Activated T-helper 2 cell treated with anti-CD3 and anti-CD28 coated beads, Interferon-gamma antibody, Interleukin-2, Interleukin-4, amounts not matched to agents 10 μg/mL and 5 μg/mL and 100 μg/mL, durations not matched to agents 14 hours and 24 hours and 36 hours (primary cell): ENCODE measurements at regions not wholly inside any gene's neighbourhood (a gene's known extent, or its start where the extent isn't known, plus 50 kb on each side); places are given as distances from the start of the nearest gene placed in this dataset.

ENCODE experiments used
- DNase-seq: peaks from one replicate; pipeline ENCODE4 v3.0.0; 2021; ENCODE audit warnings: low spot score
- H3K27ac Mint-ChIP-seq: one replicate; pipeline ENCODE4 v1.8.0; 2021; ENCODE audit warnings: mixed read lengths
- H3K27me3 Mint-ChIP-seq: one replicate; pipeline ENCODE4 v1.8.0; 2021; ENCODE audit warnings: low read depth, mixed read lengths
- H3K36me3 Mint-ChIP-seq: one replicate; pipeline ENCODE4 v1.8.0; 2021; ENCODE audit warnings: low read depth, mixed read lengths
- H3K4me1 Mint-ChIP-seq: one replicate; pipeline ENCODE4 v1.8.0; 2021; ENCODE audit warnings: low read depth, mixed read lengths
- H3K4me3 Mint-ChIP-seq: one replicate; pipeline ENCODE4 v1.8.0; 2021; ENCODE audit warnings: low read depth, mild to moderate bottlenecking, moderate library complexity, mixed read lengths
- H3K9me3 Mint-ChIP-seq: one replicate; pipeline ENCODE4 v1.8.0; 2021; ENCODE audit warnings: mixed read lengths
- intact Hi-C: fragments of 100-400 bp; cut with micrococcal nuclease; formaldehyde crosslinking; loops from one replicate; pipeline ENCODE4 v1.15.1; 2023

GRCh38 chr18:34600874-34601656, 109.0 kb upstream of the DTNA start:
- no peak overlapping the region for H3K4me3 Mint-ChIP-seq
- no peaks in the 10 kb centered on the region for H3K27me3 Mint-ChIP-seq
- DNase-seq: no peak
- H3K4me1 Mint-ChIP-seq: no peaks in the 10 kb centered on the region
- intact Hi-C loops: no loop called here
- H3K27ac Mint-ChIP-seq: no peak overlapping the region
- H3K9me3 Mint-ChIP-seq: no peaks in the 10 kb centered on the region
- no peaks in the 10 kb centered on the region for H3K36me3 Mint-ChIP-seq

GRCh38 chr18:34604591-34604990, 105.5 kb upstream of the DTNA start:
- H3K27me3 Mint-ChIP-seq: no peaks in the 10 kb centered on the region
- DNase-seq: no peak
- intact Hi-C loops: no loop called here
- no peak overlapping the region for H3K27ac Mint-ChIP-seq
- H3K4me1 Mint-ChIP-seq: no peaks in the 10 kb centered on the region
- H3K4me3 Mint-ChIP-seq: no peak overlapping the region
- no peaks in the 10 kb centered on the region for H3K36me3 Mint-ChIP-seq
- H3K9me3 Mint-ChIP-seq: no peaks in the 10 kb centered on the region

- Mint-ChIP-seq H3K36me3 (no peaks in the 10 kb centered on the region), H3K27ac (no peak overlapping the region), H3K4me3 (no peak overlapping the region), H3K9me3 (no peaks in the 10 kb centered on the region), H3K4me1 (no peaks in the 10 kb centered on the region), H3K27me3 (no peaks in the 10 kb centered on the region)
- intact Hi-C loops: no loop called here
- no peak for DNase-seq
Observed at GRCh38 chr18:34606851-34607250, 103.2 kb upstream of the DTNA start.

GRCh38 chr18:34608064-34608463, 102.0 kb upstream of the DTNA start:
- no peak for DNase-seq
- intact Hi-C loops: no loop called here
- Mint-ChIP-seq H3K4me1 (no peaks in the 10 kb centered on the region), H3K4me3 (no peak overlapping the region), H3K36me3 (no peaks in the 10 kb centered on the region), H3K9me3 (no peaks in the 10 kb centered on the region), H3K27me3 (no peaks in the 10 kb centered on the region), H3K27ac (no peak overlapping the region)

GRCh38 chr18:34609986-34610648, 100.0 kb upstream of the DTNA start:
- DNase-seq: no peak
- intact Hi-C loops: no loop called here
- H3K4me1 Mint-ChIP-seq: no peaks in the 10 kb centered on the region
- no peaks in the 10 kb centered on the region for H3K27me3 Mint-ChIP-seq
- peaks cover 5% of the 10 kb centered on the region for H3K9me3 Mint-ChIP-seq
- no peaks in the 10 kb centered on the region for H3K36me3 Mint-ChIP-seq
- no peak overlapping the region for H3K4me3 Mint-ChIP-seq
- H3K27ac Mint-ChIP-seq: no peak overlapping the region

- intact Hi-C loops: no loop called here
- no peaks in the 10 kb centered on the region for H3K4me1 Mint-ChIP-seq
- H3K27ac Mint-ChIP-seq: no peak overlapping the region
- H3K27me3 Mint-ChIP-seq: no peaks in the 10 kb centered on the region
- H3K36me3 Mint-ChIP-seq: no peaks in the 10 kb centered on the region
- peaks cover 5% of the 10 kb centered on the region for H3K9me3 Mint-ChIP-seq
- no peak overlapping the region for H3K4me3 Mint-ChIP-seq
- DNase-seq: no peak
Observed at GRCh38 chr18:34611904-34612303, 98.2 kb upstream of the DTNA start.

- Mint-ChIP-seq H3K9me3 (peaks cover 20% of the 10 kb centered on the region), H3K4me3 (no peak overlapping the region), H3K27ac (no peak overlapping the region), H3K4me1 (no peaks in the 10 kb centered on the region), H3K36me3 (no peaks in the 10 kb centered on the region), H3K27me3 (no peaks in the 10 kb centered on the region)
- DNase-seq: no peak
- intact Hi-C loops: no loop called here
Observed at GRCh38 chr18:34620258-34620861, 89.7 kb upstream of the DTNA start.

- H3K4me1 Mint-ChIP-seq: no peaks in the 10 kb centered on the region
- no peak for DNase-seq
- H3K9me3 Mint-ChIP-seq: peaks cover 20% of the 10 kb centered on the region
- no peak overlapping the region for H3K4me3 Mint-ChIP-seq
- H3K27me3 Mint-ChIP-seq: no peaks in the 10 kb centered on the region
- no peaks in the 10 kb centered on the region for H3K36me3 Mint-ChIP-seq
- no peak overlapping the region for H3K27ac Mint-ChIP-seq
- intact Hi-C loops: no loop called here
Observed at GRCh38 chr18:34623557-34623956, 86.5 kb upstream of the DTNA start.

- intact Hi-C loops: no loop called here
- H3K4me3 Mint-ChIP-seq: no peak overlapping the region
- no peak for DNase-seq
- H3K27me3 Mint-ChIP-seq: no peaks in the 10 kb centered on the region
- H3K36me3 Mint-ChIP-seq: no peaks in the 10 kb centered on the region
- peaks cover 11% of the 10 kb centered on the region for H3K9me3 Mint-ChIP-seq
- H3K27ac Mint-ChIP-seq: no peak overlapping the region
- no peaks in the 10 kb centered on the region for H3K4me1 Mint-ChIP-seq
Observed at GRCh38 chr18:34624551-34624950, 85.5 kb upstream of the DTNA start.

- Mint-ChIP-seq H3K9me3 (no peaks in the 10 kb centered on the region), H3K27ac (no peak overlapping the region), H3K4me1 (no peaks in the 10 kb centered on the region), H3K4me3 (no peak overlapping the region), H3K36me3 (no peaks in the 10 kb centered on the region), H3K27me3 (no peaks in the 10 kb centered on the region)
- no peak for DNase-seq
- intact Hi-C loops: no loop called here
Observed at GRCh38 chr18:34626404-34627136, 83.5 kb upstream of the DTNA start.

- no peak overlapping the region for H3K27ac Mint-ChIP-seq
- H3K9me3 Mint-ChIP-seq: no peaks in the 10 kb centered on the region
- H3K4me3 Mint-ChIP-seq: no peak overlapping the region
- intact Hi-C loops: no loop called here
- no peaks in the 10 kb centered on the region for H3K4me1 Mint-ChIP-seq
- DNase-seq: no peak
- H3K36me3 Mint-ChIP-seq: no peaks in the 10 kb centered on the region
- H3K27me3 Mint-ChIP-seq: no peaks in the 10 kb centered on the region
Observed at GRCh38 chr18:34627137-34627920, 82.8 kb upstream of the DTNA start.
